OCI-LY7 (cell line): ENCODE measurements at regions not wholly inside any gene's neighbourhood (a gene's known extent, or its start where the extent isn't known, plus 50 kb on each side); places are given as distances from the start of the nearest gene placed in this dataset.

Source experiments
- BruUV-seq: library from RNA; stranded (reverse); fragments of 400-500 nt; replicated peaks from 2 replicates; lab custom pipeline; 2021; lab: Mats Ljungman, UMichigan
- CTCF ChIA-PET: fragments of 300-600 bp; sonication (Branson Sonifier 250); formaldehyde crosslinking; loops from one replicate; lab custom pipeline; 2022; ENCODE audit warnings: antibody characterized with exemption; ENCODE audit not compliant: unreplicated experiment; lab: Charles Lee
- POLR2A ChIA-PET: fragments of 300-600 bp; sonication (Branson Sonifier 250); formaldehyde crosslinking; loops from one replicate; lab custom pipeline; 2022; ENCODE audit warnings: antibody characterized with exemption; lab: Charles Lee
- DNase-seq: peaks from one replicate; pipeline ENCODE4 v3.0.0-alpha.2; 2015; ENCODE audit warnings: low spot score
- H2AFZ ChIP-seq: fragments of 200-600 bp; sonication (generic), shearing (Covaris generic); 2 replicates; pipeline ENCODE4 v1.6.1; 2014; ENCODE audit warnings: mild to moderate bottlenecking, antibody characterized with exemption, low read length, moderate library complexity
- H3K27ac ChIP-seq: fragments of 200-600 bp; sonication (generic); 2 replicates; pipeline ENCODE4 v1.5.1; 2014; ENCODE audit warnings: mixed run types, low read depth, mild to moderate bottlenecking, moderate library complexity, low read length, inconsistent platforms; ENCODE audit not compliant: poor library complexity, severe bottlenecking
- H3K36me3 ChIP-seq: fragments of 200-600 bp; sonication (generic); 2 replicates; pipeline ENCODE4 v1.6.1; 2014; ENCODE audit warnings: mild to moderate bottlenecking, antibody characterized with exemption, low read length, moderate library complexity, mixed read lengths; ENCODE audit not compliant: insufficient read depth
- H3K4me1 ChIP-seq: fragments of 200-600 bp; sonication (generic); 2 replicates; pipeline ENCODE4 v1.5.1; 2014; ENCODE audit warnings: mild to moderate bottlenecking, low read length; ENCODE audit not compliant: insufficient read depth, poor library complexity, severe bottlenecking
- H3K4me2 ChIP-seq: fragments of 200-600 bp; sonication (generic); 2 replicates; pipeline ENCODE4 v1.6.1; 2014; ENCODE audit warnings: mild to moderate bottlenecking, low read length
- H3K4me3 ChIP-seq: fragments of 200-600 bp; sonication (generic); 2 replicates; pipeline ENCODE4 v1.5.1; 2014; ENCODE audit warnings: mild to moderate bottlenecking, low read depth, low read length; ENCODE audit not compliant: poor library complexity, severe bottlenecking
- H3K79me2 ChIP-seq: fragments of 200-600 bp; sonication (generic); 2 replicates; pipeline ENCODE4 v1.6.1; 2016; ENCODE audit warnings: low read depth, mild to moderate bottlenecking, low read length, moderate library complexity, mixed read lengths; ENCODE audit not compliant: insufficient read depth
- H3K9me2 ChIP-seq: fragments of 200-600 bp; sonication (generic); 2 replicates; pipeline ENCODE4 v1.6.1; 2016; ENCODE audit warnings: mild to moderate bottlenecking, low read length, mixed read lengths; ENCODE audit not compliant: insufficient read depth
- H3K9me3 ChIP-seq: fragments of 200-600 bp; sonication (generic); 2 replicates; pipeline ENCODE4 v1.6.1; 2014; ENCODE audit warnings: mild to moderate bottlenecking, mixed run types, low read length, mixed read lengths
- H4K20me1 ChIP-seq: fragments of 200-600 bp; sonication (generic); 2 replicates; pipeline ENCODE4 v1.6.1; 2014; ENCODE audit warnings: mild to moderate bottlenecking, antibody characterized with exemption, low read length, moderate library complexity, mixed read lengths; ENCODE audit not compliant: insufficient read depth
- EZH2phosphoT487 ChIP-seq: fragments of 200-600 bp; sonication (generic); IDR thresholded peaks from 2 replicates; pipeline ENCODE4 v1.6.1; 2018; ENCODE audit warnings: low read depth, borderline replicate concordance, mild to moderate bottlenecking, mixed run types, antibody characterized with exemption, low read length, moderate library complexity, mixed read lengths
- intact Hi-C: fragments of 100-400 bp; cut with micrococcal nuclease; formaldehyde crosslinking; loops from one replicate; pipeline ENCODE4 v1.10.0; 2022; ENCODE audit not compliant: unreplicated experiment
- TF ChIP-seq, protein P1 (sequence below): fragments of 200-600 bp; sonication (generic); conservative IDR thresholded peaks from 2 replicates; pipeline ENCODE4 v1.5.1; 2014; ENCODE audit warnings: mild to moderate bottlenecking, antibody characterized with exemption, low read length, moderate library complexity, mixed read lengths

DNA sequence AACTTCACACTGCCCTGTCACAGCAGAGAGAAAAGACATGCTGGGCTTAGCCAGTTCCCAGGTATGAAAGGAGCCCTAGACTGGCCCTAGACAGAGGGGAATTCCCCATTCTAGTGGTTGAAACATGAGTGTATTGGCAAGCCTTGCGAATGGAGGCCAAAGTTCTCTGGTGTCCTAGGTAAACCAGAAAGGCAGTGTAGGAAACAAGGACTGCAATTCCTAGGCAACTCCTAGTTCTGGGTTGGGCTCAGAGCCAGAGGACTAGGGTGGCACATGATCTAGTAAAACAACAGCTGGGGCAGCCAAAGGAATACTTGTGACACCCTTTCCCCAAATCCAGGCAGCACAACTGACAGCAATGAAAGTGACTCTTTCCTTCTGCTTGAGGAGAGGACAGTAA is 265.0 kb upstream of the EPHA7 start:
- BruUV-seq = no TSS peak
- Histone ChIP-seq H3K4me2 (no peak overlapping the region), H3K9me3 (no peaks in the 10 kb centered on the region), H3K4me3 (no peak overlapping the region), H3K27ac (no peak overlapping the region), H3K79me2 (no peaks in the 10 kb centered on the region), H3K4me1 (no peaks in the 10 kb centered on the region), H3K9me2 (no peaks in the 10 kb centered on the region), H3K36me3 (no peaks in the 10 kb centered on the region), H2AFZ (no peak overlapping the region), H4K20me1 (no peaks in the 10 kb centered on the region)
- ChIA-PET POLR2A (no interaction called here), CTCF (no interaction called here)
- intact Hi-C loops = no loop called here
- TF ChIP-seq EZH2phosphoT487 = no peak
- TF ChIP-seq, protein P1, sequence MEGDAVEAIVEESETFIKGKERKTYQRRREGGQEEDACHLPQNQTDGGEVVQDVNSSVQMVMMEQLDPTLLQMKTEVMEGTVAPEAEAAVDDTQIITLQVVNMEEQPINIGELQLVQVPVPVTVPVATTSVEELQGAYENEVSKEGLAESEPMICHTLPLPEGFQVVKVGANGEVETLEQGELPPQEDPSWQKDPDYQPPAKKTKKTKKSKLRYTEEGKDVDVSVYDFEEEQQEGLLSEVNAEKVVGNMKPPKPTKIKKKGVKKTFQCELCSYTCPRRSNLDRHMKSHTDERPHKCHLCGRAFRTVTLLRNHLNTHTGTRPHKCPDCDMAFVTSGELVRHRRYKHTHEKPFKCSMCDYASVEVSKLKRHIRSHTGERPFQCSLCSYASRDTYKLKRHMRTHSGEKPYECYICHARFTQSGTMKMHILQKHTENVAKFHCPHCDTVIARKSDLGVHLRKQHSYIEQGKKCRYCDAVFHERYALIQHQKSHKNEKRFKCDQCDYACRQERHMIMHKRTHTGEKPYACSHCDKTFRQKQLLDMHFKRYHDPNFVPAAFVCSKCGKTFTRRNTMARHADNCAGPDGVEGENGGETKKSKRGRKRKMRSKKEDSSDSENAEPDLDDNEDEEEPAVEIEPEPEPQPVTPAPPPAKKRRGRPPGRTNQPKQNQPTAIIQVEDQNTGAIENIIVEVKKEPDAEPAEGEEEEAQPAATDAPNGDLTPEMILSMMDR = no peak
- no peak for DNase-seq

GRCh38 chr6:93679836-93680235 is 260.5 kb upstream of the EPHA7 start:
- Histone ChIP-seq H4K20me1 (no peaks in the 10 kb centered on the region), H3K4me2 (no peak overlapping the region), H3K9me2 (no peaks in the 10 kb centered on the region), H3K4me3 (no peak overlapping the region), H3K4me1 (no peaks in the 10 kb centered on the region), H3K9me3 (no peaks in the 10 kb centered on the region), H2AFZ (no peak overlapping the region), H3K27ac (no peak overlapping the region), H3K36me3 (no peaks in the 10 kb centered on the region), H3K79me2 (no peaks in the 10 kb centered on the region)
- no peak for TF ChIP-seq EZH2phosphoT487
- TF ChIP-seq, protein P1 = no peak
- intact Hi-C loops = no loop called here
- ChIA-PET CTCF (no interaction called here), POLR2A (no interaction called here)
- no peak for DNase-seq
- no TSS peak for BruUV-seq

DNA sequence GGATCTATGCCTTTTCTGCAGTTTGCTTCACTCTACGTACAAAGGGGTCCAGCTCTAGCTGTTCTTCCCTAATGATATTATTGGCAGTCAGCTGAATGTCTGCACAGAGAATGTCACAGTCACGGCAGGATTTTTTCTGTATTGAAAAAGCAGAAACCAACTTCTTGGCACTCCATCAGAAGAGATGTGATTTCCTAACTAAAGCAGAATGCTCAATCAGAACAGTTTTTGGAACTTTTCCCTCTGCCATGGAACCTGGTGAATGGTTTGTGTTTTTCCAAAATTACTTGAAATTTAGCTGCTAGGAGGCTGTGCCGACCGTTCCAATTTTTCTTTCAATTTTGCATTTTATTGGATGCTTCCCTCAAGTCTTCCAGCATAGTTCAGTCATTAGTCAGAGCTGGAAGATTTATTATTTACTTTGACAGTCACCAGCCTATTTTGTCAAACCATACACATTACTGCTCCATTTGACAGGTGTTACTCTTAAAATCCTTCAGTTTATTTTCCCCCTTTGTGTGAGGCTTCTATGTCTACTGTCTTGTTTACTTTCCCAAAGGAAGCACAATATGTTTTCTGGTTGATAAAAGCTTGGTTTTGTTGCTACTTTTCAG is 259.6 kb upstream of the EPHA7 start:
- Histone ChIP-seq H3K27ac (no peak overlapping the region), H3K79me2 (no peaks in the 10 kb centered on the region), H3K9me3 (no peaks in the 10 kb centered on the region), H3K9me2 (no peaks in the 10 kb centered on the region), H4K20me1 (no peaks in the 10 kb centered on the region), H3K4me3 (no peak overlapping the region), H3K36me3 (no peaks in the 10 kb centered on the region), H2AFZ (no peak overlapping the region), H3K4me1 (no peaks in the 10 kb centered on the region), H3K4me2 (no peak overlapping the region)
- BruUV-seq = no TSS peak
- CTCF ChIA-PET = no interaction called here
- DNase-seq = no peak
- POLR2A ChIA-PET = no interaction called here
- intact Hi-C loops = no loop called here
- TF ChIP-seq, protein P1 = no peak
- no peak for TF ChIP-seq EZH2phosphoT487
